AG09309 (cell line): ENCODE measurements at regions not wholly inside any gene's neighbourhood (a gene's known extent, or its start where the extent isn't known, plus 50 kb on each side); places are given as distances from the start of the nearest gene placed in this dataset.

Source experiments
- DNase-seq: peaks from one replicate; pipeline ENCODE4 v3.0.0-alpha.2; 2010; ENCODE audit warnings: low read depth
- H3K4me3 ChIP-seq: 2 replicates; pipeline ENCODE4 v1.5.1; 2011; ENCODE audit warnings: mild to moderate bottlenecking, low read depth, low read length, moderate library complexity; ENCODE audit not compliant: control insufficient read depth
- CTCF ChIP-seq: IDR thresholded peaks from 2 replicates; pipeline ENCODE4 v1.5.1; 2011; ENCODE audit warnings: mild to moderate bottlenecking, low read depth, low read length, inconsistent platforms; ENCODE audit not compliant: insufficient read depth, control insufficient read depth; ENCODE audit errors: missing control alignments

GRCh38 chr3:64917914-64918453 lies 230.2 kb upstream of the ADAMTS9 start:
- DNase-seq: no peak
- H3K4me3 ChIP-seq: no peak overlapping the region
- no peak for TF ChIP-seq CTCF

- no peak overlapping the region for H3K4me3 ChIP-seq
- no peak for DNase-seq
- TF ChIP-seq CTCF: no peak
Observed at GRCh38 chr3:64916937-64917336, 229.1 kb upstream of the ADAMTS9 start.

GRCh38 chr3:64916192-64916798 lies 228.5 kb upstream of the ADAMTS9 start:
- no peak for TF ChIP-seq CTCF
- no peak overlapping the region for H3K4me3 ChIP-seq
- no peak for DNase-seq

GRCh38 chr3:64915778-64916177 lies 228.0 kb upstream of the ADAMTS9 start:
- no peak for DNase-seq
- TF ChIP-seq CTCF: no peak
- H3K4me3 ChIP-seq: no peak overlapping the region

- no peak for DNase-seq
- H3K4me3 ChIP-seq: no peak overlapping the region
- no peak for TF ChIP-seq CTCF
Observed at GRCh38 chr3:64913515-64913914, 225.7 kb upstream of the ADAMTS9 start.

GRCh38 chr3:64911138-64911537 lies 223.3 kb upstream of the ADAMTS9 start:
- no peak for DNase-seq
- TF ChIP-seq CTCF: no peak
- H3K4me3 ChIP-seq: no peak overlapping the region

GRCh38 chr3:64909757-64910467 lies 222.1 kb upstream of the ADAMTS9 start:
- no peak overlapping the region for H3K4me3 ChIP-seq
- no peak for TF ChIP-seq CTCF
- DNase-seq: no peak
